BLaER1 (cell line): ENCODE measurements at regions not wholly inside any gene's neighbourhood (a gene's known extent, or its start where the extent isn't known, plus 50 kb on each side); places are given as distances from the start of the nearest gene placed in this dataset.
"Not testable (repeated sequence)": the region's sequence is repeated elsewhere in the genome, so short reads cannot be mapped to it uniquely, and the experiment has no call there.

Source experiments
- H3K27ac ChIP-seq: shearing (Covaris generic); formaldehyde crosslinking; 2 replicates; pipeline ENCODE4 v1.8.1; 2022
- H3K27me3 ChIP-seq: shearing (Covaris generic); formaldehyde crosslinking; 2 replicates; pipeline ENCODE4 v1.8.1; 2022
- H3K36me3 ChIP-seq: shearing (Covaris generic); formaldehyde crosslinking; 2 replicates; pipeline ENCODE4 v1.8.1; 2022
- H3K4me1 ChIP-seq: shearing (Covaris generic); formaldehyde crosslinking; 2 replicates; pipeline ENCODE4 v1.8.1; 2022
- H3K4me2 ChIP-seq: shearing (Covaris generic); formaldehyde crosslinking; 2 replicates; pipeline ENCODE4 v1.8.1; 2022
- H3K4me3 ChIP-seq: shearing (Covaris generic); formaldehyde crosslinking; 2 replicates; pipeline ENCODE4 v1.8.1; 2022
- H3K9ac ChIP-seq: shearing (Covaris generic); formaldehyde crosslinking; 2 replicates; pipeline ENCODE4 v1.8.1; 2022
- H3K9me3 ChIP-seq: shearing (Covaris generic); formaldehyde crosslinking; 2 replicates; pipeline ENCODE4 v1.8.1; 2022
- H4K20me1 ChIP-seq: shearing (Covaris generic); formaldehyde crosslinking; 2 replicates; pipeline ENCODE4 v1.8.1; 2022
- Cebpa-rat ChIP-seq: shearing (Covaris generic); IDR thresholded peaks from 2 replicates; pipeline ENCODE4 v1.8.1; 2022

DNA sequence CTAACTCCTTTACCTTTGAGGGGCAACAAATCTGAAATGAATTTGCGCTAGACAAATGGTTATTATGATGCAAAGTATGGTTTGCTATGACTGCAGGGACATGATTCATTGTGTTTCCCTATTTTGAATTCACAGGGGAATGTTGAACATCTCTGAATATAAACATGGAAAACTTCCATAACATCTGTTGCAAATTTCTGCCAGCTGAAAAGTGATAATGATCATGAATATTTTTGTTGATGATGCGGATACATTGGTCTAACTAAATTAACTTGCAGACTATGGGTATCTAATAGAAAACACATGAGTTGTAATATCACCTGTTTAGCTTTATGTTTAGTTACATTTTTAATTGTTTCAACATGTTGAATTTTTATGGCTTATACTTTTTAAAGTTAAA, 1325.5 kb downstream of the REEP3 start:
- no peaks in the 10 kb centered on the region for H3K27me3 ChIP-seq
- H3K9me3 ChIP-seq, result no peaks in the 10 kb centered on the region
- no peak for TF ChIP-seq Cebpa-rat
- no peak overlapping the region for H3K4me2 ChIP-seq
- H3K9ac ChIP-seq, result no peak overlapping the region
- H3K4me3 ChIP-seq, result no peak overlapping the region
- no peaks in the 10 kb centered on the region for H3K36me3 ChIP-seq
- no peaks in the 10 kb centered on the region for H4K20me1 ChIP-seq
- no peak overlapping the region for H3K27ac ChIP-seq
- H3K4me1 ChIP-seq, result no peaks in the 10 kb centered on the region

DNA sequence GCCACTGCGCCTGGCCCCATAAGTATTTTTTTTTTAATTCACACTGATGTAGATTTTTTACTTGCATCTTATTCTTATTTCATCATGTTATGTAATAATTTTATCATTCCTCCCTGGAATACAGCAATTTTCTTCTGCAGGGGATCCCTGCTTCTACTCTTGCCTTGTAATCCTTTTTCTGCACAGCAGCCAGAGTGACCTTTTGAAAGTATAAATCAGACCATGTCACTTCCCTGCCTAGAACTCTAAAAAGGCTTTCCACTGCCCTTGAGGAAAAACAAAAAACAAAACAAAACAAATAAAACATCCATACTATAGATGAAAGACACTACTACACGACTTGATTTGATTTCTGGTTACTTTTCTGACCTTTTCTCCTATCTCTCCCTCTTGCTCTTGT, 1334.7 kb downstream of the REEP3 start:
- Histone ChIP-seq H3K9ac (no peak overlapping the region), H3K36me3 (no peaks in the 10 kb centered on the region), H3K27me3 (no peaks in the 10 kb centered on the region), H3K4me3 (no peak overlapping the region), H3K4me1 (no peaks in the 10 kb centered on the region), H4K20me1 (no peaks in the 10 kb centered on the region), H3K27ac (no peak overlapping the region), H3K9me3 (no peaks in the 10 kb centered on the region), H3K4me2 (no peak overlapping the region)
- TF ChIP-seq Cebpa-rat, result no peak

DNA sequence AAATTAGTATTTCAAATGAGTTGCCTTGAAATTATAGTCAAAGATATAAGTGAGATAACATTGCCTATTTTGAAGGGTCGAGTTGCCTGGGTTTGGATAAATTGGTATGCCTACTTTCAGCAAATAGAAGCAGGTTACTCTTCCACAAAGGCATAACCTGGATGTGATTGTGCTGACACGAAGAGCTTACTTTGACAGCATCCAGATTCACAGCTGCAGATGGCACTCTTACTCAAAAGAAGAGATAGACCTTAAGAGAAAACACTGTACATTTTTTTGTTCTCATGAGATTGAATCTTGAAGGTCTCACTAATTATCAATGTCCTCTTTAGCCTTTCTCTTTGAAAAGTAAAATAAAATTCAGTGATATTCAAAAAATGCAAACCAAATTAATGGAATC, 1338.7 kb downstream of the REEP3 start:
- no peaks in the 10 kb centered on the region for H3K27me3 ChIP-seq
- TF ChIP-seq Cebpa-rat, result no peak
- H3K4me3 ChIP-seq, result no peak overlapping the region
- H3K9me3 ChIP-seq, result no peaks in the 10 kb centered on the region
- H3K27ac ChIP-seq, result no peak overlapping the region
- no peaks in the 10 kb centered on the region for H3K4me1 ChIP-seq
- H4K20me1 ChIP-seq, result no peaks in the 10 kb centered on the region
- no peak overlapping the region for H3K4me2 ChIP-seq
- no peak overlapping the region for H3K9ac ChIP-seq
- no peaks in the 10 kb centered on the region for H3K36me3 ChIP-seq

DNA sequence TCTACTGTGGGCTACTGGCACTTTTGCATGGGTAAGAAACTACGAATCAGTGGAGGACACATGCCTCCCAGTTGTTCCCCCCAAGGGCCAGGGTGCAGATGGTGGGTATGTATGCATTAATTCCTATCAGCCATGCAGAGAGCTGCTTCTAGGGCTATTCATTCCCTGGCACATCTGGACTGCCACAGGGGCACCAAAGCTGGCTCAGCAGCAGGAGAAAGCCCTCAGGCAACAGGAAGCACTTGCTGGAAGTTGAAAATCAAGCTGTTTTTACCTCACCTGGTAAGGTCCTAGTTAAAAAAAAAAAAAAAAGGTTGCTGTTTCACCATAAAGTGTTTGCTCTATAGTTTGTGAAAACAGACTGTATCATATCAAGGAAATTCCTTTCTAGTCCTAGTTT, 1342.6 kb downstream of the REEP3 start:
- Histone ChIP-seq H3K9me3 (no peaks in the 10 kb centered on the region), H3K27me3 (no peaks in the 10 kb centered on the region), H3K4me1 (no peaks in the 10 kb centered on the region), H3K36me3 (no peaks in the 10 kb centered on the region), H3K9ac (no peak overlapping the region), H3K27ac (no peak overlapping the region), H4K20me1 (no peaks in the 10 kb centered on the region), H3K4me2 (no peak overlapping the region), H3K4me3 (no peak overlapping the region)
- TF ChIP-seq Cebpa-rat, result no peak

DNA sequence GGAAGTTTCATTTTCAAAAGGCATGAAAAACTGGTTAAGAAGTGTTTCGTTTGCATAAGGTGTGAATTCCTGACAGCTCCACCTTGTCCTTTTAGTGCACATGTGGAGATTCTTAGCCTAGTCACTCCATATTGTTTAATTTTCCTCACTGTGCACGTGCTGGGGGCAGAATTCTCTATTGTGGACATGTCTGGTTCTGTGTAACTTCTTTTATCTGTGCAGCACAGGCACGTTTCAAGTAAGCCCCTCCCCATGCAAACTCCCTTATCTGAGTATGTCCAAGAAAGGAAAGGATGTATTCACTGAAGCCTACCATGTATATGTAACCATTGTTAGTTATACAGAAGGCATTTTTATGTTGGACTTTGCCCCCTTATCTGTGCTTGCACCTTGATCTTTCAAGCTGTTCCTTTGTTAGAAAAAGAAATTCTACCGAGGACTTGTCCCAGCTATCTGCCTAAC, 1346.3 kb downstream of the REEP3 start:
- no peak for TF ChIP-seq Cebpa-rat
- H3K4me1 ChIP-seq, result no peaks in the 10 kb centered on the region
- no peak overlapping the region for H3K27ac ChIP-seq
- no peaks in the 10 kb centered on the region for H3K27me3 ChIP-seq
- H3K36me3 ChIP-seq, result no peaks in the 10 kb centered on the region
- H4K20me1 ChIP-seq, result no peaks in the 10 kb centered on the region
- H3K9me3 ChIP-seq, result no peaks in the 10 kb centered on the region
- H3K4me3 ChIP-seq, result no peak overlapping the region
- no peak overlapping the region for H3K9ac ChIP-seq
- no peak overlapping the region for H3K4me2 ChIP-seq

DNA sequence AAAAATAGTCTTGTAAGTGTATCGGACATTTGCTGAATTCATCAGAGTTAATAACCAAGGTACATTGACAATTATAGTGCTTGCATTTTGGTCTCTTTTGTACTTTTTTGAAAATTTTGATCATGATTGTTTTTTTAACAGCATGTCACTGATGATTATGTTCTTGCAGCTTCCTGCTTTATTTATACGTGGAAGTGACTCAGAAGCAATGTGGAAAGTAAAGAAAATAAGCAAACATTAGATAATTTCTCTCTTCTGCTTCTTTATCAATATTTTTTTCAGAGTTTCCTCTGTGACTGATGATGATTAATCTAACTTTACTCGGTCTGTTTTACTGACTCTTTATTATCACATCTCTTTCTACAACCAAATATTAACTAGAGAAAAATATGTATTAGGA, 1351.9 kb downstream of the REEP3 start:
- Histone ChIP-seq H3K4me2 (no peak overlapping the region), H3K36me3 (no peaks in the 10 kb centered on the region), H3K9ac (no peak overlapping the region), H3K4me1 (no peaks in the 10 kb centered on the region), H3K27me3 (no peaks in the 10 kb centered on the region), H3K4me3 (no peak overlapping the region), H4K20me1 (no peaks in the 10 kb centered on the region), H3K9me3 (no peaks in the 10 kb centered on the region), H3K27ac (no peak overlapping the region)
- TF ChIP-seq Cebpa-rat, result no peak

DNA sequence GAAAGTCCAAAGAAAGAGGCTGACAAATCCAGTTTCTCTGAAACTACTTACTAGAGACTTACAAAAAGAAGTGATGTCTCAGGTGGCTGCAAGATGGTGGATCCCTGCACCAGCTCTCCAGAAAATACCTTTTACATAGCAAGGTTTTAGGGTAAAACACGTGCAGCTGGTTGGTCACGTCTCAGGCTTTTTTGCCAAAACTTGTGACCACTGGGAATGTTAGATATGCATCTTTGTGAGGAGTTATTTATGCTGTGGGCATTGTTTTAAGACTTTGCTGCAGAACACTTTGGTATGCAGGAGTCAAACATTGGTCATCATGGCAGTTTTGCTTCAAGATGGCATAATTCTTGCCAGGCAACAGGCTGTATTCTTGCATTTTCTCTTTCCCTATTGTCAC, 1352.8 kb downstream of the REEP3 start:
- TF ChIP-seq Cebpa-rat, result no peak
- Histone ChIP-seq H3K36me3 (no peaks in the 10 kb centered on the region), H3K27ac (no peak overlapping the region), H3K27me3 (no peaks in the 10 kb centered on the region), H3K4me2 (no peak overlapping the region), H3K4me3 (no peak overlapping the region), H3K9ac (no peak overlapping the region), H4K20me1 (no peaks in the 10 kb centered on the region), H3K4me1 (no peaks in the 10 kb centered on the region), H3K9me3 (no peaks in the 10 kb centered on the region)

DNA sequence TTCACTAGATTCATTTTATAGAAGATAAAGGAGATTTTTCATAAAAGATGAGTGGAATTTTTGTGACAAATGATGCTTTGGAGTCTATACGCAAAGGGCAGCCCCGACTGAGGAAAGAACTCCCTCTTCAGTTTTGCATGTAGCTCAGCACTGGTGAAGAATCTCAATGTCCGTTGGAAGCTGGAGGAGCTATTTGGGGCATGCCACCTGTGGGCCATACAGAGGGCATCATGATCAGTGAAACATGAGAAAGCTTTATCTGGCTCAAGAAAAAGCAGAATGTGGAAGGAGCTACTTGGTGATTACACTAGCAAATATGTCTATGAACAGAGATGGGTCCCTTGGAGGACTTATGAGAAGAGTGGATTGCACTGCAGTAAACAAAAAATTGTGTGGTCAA, 1359.3 kb downstream of the REEP3 start:
- H3K4me3 ChIP-seq, result no peak overlapping the region
- TF ChIP-seq Cebpa-rat, result no peak
- H3K4me1 ChIP-seq, result no peaks in the 10 kb centered on the region
- H4K20me1 ChIP-seq, result no peaks in the 10 kb centered on the region
- H3K9me3 ChIP-seq, result no peaks in the 10 kb centered on the region
- no peak overlapping the region for H3K4me2 ChIP-seq
- H3K36me3 ChIP-seq, result no peaks in the 10 kb centered on the region
- H3K9ac ChIP-seq, result no peak overlapping the region
- H3K27ac ChIP-seq, result no peak overlapping the region
- H3K27me3 ChIP-seq, result no peaks in the 10 kb centered on the region

DNA sequence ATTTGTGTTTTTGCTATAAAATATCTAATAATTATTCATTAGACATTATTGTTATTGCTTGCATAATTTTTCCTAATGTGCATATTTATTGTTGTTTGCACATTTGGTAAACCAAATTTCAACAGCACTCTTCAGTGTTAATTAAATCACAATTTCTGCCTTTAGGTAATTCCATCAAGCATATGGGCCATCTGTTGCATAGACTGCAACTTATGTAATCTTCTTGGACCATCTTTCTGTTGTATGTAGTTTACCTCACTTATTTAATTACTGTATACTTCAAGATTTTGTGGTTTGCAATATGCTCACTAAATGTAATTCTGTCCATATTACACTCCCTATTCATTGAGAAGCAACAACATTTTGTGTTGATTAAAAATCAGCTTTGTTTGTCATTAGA, 1360.1 kb downstream of the REEP3 start:
- Histone ChIP-seq H3K4me2 (no peak overlapping the region), H3K9ac (no peak overlapping the region), H3K36me3 (no peaks in the 10 kb centered on the region), H3K9me3 (no peaks in the 10 kb centered on the region), H3K27me3 (no peaks in the 10 kb centered on the region), H4K20me1 (no peaks in the 10 kb centered on the region), H3K27ac (no peak overlapping the region), H3K4me3 (no peak overlapping the region), H3K4me1 (no peaks in the 10 kb centered on the region)
- TF ChIP-seq Cebpa-rat, result no peak

DNA sequence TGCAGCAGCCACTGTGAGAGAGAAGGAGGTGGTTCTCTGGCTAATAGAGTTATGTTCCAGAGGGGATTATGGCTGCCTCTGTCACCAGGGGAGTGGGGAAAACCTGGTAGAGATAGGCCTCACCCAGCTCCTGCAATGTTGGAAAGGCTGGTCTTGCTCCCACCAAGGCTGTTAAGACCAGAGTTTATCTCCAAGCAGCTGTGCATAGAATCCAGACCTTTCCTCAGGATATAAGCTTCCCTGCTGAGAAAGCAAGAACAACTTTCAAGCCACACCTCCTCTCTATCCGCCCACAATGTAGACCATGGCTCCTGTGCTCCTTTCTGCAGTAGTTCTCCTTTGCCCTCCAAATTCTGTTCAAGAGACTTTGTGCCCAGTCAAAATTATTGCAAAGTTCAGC, 1375.4 kb downstream of the REEP3 start:
- H3K4me2 ChIP-seq, result no peak overlapping the region
- TF ChIP-seq Cebpa-rat, result no peak
- no peak overlapping the region for H3K27ac ChIP-seq
- H3K27me3 ChIP-seq, result no peaks in the 10 kb centered on the region
- H3K4me3 ChIP-seq, result no peak overlapping the region
- H3K9me3 ChIP-seq, result no peaks in the 10 kb centered on the region
- no peaks in the 10 kb centered on the region for H4K20me1 ChIP-seq
- H3K36me3 ChIP-seq, result no peaks in the 10 kb centered on the region
- H3K4me1 ChIP-seq, result no peaks in the 10 kb centered on the region
- H3K9ac ChIP-seq, result no peak overlapping the region

DNA sequence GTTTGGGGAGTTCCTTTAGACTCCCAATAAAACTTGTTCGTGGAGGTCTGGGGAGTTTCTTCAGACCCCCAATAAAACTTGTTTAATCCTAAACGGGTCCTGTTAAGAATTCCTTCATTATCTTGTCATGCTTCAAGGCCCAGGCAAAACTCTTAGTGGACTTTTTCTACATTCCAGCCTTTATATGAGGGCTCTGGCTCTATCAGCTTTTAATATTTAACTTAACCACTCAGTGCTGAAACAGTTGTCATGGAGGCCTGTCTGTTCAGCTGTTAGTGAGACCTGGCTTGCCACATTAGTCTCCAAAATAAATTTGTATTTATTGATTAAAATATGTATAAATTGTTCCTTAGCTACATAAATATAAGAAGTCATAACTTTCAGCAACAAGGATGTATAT, 1385.1 kb downstream of the REEP3 start:
- not testable (repeated sequence) for H3K4me1 ChIP-seq

DNA sequence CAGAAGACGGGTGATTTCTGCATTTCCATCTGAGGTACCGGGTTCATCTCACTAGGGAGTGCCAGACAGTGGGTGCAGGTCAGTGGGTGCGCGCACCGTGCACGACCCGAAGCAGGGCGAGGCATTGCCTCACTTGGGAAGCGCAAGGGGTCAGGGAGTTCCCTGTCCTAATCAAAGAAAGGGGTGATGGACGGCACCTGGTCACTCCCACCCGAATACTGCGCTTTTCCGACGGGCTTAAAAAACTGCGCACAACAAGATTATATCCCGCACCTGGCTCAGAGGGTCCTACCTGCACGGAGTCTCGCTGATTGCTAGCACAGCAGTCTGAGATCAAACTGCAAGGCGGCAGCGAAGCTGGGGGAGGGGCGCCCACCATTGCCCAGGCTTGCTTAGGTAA, 1403.1 kb downstream of the REEP3 start:
- not testable (repeated sequence) for H3K9me3 ChIP-seq, H3K27ac ChIP-seq, H3K9ac ChIP-seq, H3K36me3 ChIP-seq, H3K4me1 ChIP-seq, H3K27me3 ChIP-seq, H3K4me3 ChIP-seq, H4K20me1 ChIP-seq, H3K4me2 ChIP-seq

More for the DNA sequence above, 1385.1 kb downstream of the REEP3 start:
- not testable (repeated sequence) for H3K9me3 ChIP-seq, H3K36me3 ChIP-seq, H3K9ac ChIP-seq, H3K4me3 ChIP-seq, H3K27ac ChIP-seq, H4K20me1 ChIP-seq, H3K4me2 ChIP-seq, H3K27me3 ChIP-seq
